ENCODE measurements at regions not wholly inside any gene's neighbourhood (a gene's known extent, or its start where the extent isn't known, plus 50 kb on each side); places are given as distances from the start of the nearest gene placed in this dataset.

DNA sequence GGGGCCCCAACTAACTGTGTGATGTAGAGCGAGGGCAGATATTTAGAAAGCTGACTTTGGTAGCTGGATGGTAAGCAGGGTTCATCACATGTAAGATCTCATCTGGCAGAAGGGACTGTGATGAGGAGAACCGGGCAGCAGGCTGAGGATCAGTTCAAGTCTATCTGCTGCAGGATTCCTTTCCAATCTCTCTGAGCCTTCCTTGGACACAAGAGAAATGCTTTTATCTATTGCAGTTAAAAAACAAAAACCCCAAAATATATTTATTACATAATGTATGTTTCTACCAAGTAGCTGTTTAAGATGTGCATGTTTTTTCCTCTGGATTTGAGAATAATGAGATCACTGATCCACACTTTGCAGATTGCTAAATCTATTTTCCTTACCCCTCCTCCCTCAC, 411.5 kb downstream of the RAP2B start:
- DNase-seq (no peak), ATAC-seq (no peak)
- H3K27ac ChIP-seq, result no peak overlapping the region
- no peak overlapping the region for H3K4me3 ChIP-seq
- no peaks in the 10 kb centered on the region for H3K9me3 ChIP-seq
- 69% methylated on average over 2 of the region's 2 CpGs for WGBS (ENCODE audit: insufficient coverage, low coverage, low lambda C conversion rate, missing lambda C conversion rate)
- no peak for TF ChIP-seq POLR2A (IDR thresholded peaks at IDR 0.05)
- TF ChIP-seq, protein P1, sequence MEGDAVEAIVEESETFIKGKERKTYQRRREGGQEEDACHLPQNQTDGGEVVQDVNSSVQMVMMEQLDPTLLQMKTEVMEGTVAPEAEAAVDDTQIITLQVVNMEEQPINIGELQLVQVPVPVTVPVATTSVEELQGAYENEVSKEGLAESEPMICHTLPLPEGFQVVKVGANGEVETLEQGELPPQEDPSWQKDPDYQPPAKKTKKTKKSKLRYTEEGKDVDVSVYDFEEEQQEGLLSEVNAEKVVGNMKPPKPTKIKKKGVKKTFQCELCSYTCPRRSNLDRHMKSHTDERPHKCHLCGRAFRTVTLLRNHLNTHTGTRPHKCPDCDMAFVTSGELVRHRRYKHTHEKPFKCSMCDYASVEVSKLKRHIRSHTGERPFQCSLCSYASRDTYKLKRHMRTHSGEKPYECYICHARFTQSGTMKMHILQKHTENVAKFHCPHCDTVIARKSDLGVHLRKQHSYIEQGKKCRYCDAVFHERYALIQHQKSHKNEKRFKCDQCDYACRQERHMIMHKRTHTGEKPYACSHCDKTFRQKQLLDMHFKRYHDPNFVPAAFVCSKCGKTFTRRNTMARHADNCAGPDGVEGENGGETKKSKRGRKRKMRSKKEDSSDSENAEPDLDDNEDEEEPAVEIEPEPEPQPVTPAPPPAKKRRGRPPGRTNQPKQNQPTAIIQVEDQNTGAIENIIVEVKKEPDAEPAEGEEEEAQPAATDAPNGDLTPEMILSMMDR (IDR thresholded peaks at IDR 0.05), result no peak
- intact Hi-C loops (cut with DNase I), result no loop called here
- H3K36me3 ChIP-seq, result no peaks in the 10 kb centered on the region
- no peaks in the 10 kb centered on the region for H3K4me1 ChIP-seq
- no peaks in the 10 kb centered on the region for H3K27me3 ChIP-seq

DNA sequence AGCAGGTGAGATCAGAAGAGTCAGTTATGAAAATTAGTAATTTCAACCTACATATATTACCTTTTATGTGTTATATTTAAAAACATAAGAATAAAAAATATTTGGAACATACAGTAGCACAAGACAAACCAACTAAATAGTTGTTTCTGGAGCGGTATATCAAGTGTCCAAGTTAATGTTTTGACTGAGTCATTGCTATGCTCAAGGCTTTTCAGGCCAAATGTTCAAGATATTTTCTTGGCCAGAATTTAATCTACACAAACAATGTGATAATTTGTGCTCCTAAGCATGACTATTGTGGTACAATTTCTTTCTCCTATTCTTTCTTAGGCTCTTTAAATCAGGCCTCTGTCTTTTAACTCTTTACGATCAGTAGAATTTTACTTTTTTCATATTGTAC, 412.4 kb downstream of the RAP2B start:
- no peak for ATAC-seq
- H3K36me3 ChIP-seq, result no peaks in the 10 kb centered on the region
- no peak overlapping the region for H3K4me3 ChIP-seq
- intact Hi-C loops (cut with DNase I), result no loop called here
- no peaks in the 10 kb centered on the region for H3K9me3 ChIP-seq
- no peak for DNase-seq
- no peaks in the 10 kb centered on the region for H3K27me3 ChIP-seq
- 88% methylated on average over 2 of the region's 2 CpGs for WGBS (ENCODE audit: insufficient coverage, low coverage, low lambda C conversion rate, missing lambda C conversion rate)
- TF ChIP-seq POLR2A (IDR thresholded peaks at IDR 0.05), result no peak
- H3K4me1 ChIP-seq, result no peaks in the 10 kb centered on the region
- H3K27ac ChIP-seq, result no peak overlapping the region

DNA sequence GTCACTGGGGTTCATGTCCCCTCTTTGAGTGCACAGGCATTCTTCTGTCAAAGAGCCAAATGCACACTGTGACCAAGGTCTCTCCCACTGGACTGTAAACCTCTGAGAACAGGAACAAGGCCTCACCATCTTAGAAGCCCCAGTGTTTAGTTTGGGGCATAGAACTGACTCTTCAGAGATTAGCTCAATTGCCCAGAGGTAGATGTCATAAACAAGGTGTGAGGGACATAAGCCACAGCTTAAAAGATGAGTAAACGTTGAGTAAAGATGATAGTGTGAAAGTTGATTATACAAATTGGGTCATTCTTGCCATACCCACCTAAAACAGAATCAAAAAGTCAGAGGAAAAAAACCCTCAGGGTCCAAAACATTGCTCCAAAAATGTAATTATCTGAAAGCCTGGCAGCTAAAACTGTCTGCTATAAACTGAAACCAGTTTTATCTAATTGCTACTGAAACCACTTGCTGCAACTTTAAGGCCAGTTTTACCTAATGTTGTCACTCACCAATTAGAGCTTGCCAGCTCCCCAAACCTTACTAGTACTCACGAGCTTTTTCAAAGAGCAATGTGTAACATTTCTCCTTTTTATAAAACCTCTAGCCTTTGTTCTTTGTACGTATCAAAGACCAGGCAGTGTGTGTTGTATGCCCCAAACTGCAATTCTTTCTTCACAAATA, 415.2 kb downstream of the RAP2B start:
- 37% methylated on average over 3 of the region's 3 CpGs for whole genome bisulfite sequencing (ENCODE audit: insufficient coverage, low coverage, low lambda C conversion rate, missing lambda C conversion rate)
- ATAC-seq (no peak), DNase-seq (no peak)
- H3K27me3 ChIP-seq, result no peaks in the 10 kb centered on the region
- no peaks in the 10 kb centered on the region for H3K36me3 ChIP-seq
- no peak overlapping the region for H3K27ac ChIP-seq
- no peaks in the 10 kb centered on the region for H3K9me3 ChIP-seq
- TF ChIP-seq POLR2A (IDR thresholded peaks at IDR 0.05), result no peak
- TF ChIP-seq, protein P1 (IDR thresholded peaks at IDR 0.05), result no peak
- H3K4me3 ChIP-seq, result no peak overlapping the region
- no peaks in the 10 kb centered on the region for H3K4me1 ChIP-seq
- intact Hi-C loops (cut with DNase I), result no loop called here

DNA sequence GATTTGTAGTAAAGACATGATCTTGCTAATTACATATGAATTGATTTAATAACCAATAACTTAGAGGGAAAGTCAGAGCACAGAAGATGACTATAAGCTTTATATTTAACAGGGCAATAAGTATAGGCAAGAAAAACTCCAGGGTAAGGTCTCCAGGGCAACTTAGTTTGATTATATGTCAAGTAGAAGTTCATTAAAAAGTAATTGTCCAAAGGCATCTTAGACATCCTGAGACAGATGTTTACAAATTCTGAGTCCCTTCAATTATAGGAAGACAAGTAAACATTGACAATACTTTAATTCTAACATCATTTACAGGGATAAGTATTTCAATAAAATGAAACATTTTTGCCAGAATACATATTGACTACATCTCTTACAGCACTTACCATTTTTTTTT, 416.0 kb downstream of the RAP2B start:
- no peak overlapping the region for H3K4me3 ChIP-seq
- no peak overlapping the region for H3K27ac ChIP-seq
- ATAC-seq, result no peak
- TF ChIP-seq POLR2A (IDR thresholded peaks at IDR 0.05), result no peak
- TF ChIP-seq, protein P1 (IDR thresholded peaks at IDR 0.05), result no peak
- no peak for DNase-seq
- H3K36me3 ChIP-seq, result no peaks in the 10 kb centered on the region
- H3K9me3 ChIP-seq, result no peaks in the 10 kb centered on the region
- H3K4me1 ChIP-seq, result no peaks in the 10 kb centered on the region
- no peaks in the 10 kb centered on the region for H3K27me3 ChIP-seq
- intact Hi-C loops (cut with DNase I), result no loop called here

DNA sequence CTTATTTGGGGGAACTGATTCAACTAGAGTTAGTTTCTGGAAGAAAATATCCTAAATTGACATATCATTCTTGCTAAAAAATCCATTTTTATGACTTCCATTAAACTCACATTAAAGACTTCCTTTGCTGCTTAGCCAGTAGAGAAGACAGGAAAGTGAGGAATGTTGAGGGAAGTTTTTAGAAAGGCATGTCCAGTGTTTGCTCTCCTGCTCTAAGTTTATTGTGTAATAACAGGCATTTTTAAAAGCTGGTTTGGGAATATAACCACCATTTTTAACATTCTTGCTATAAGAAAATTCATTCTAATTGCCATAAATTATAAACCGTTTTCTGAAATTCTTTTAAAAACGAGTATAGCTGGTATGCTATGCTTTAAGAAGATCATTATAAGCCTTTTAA, 428.0 kb downstream of the RAP2B start:
- DNase-seq (no peak), ATAC-seq (no peak)
- TF ChIP-seq POLR2A (IDR thresholded peaks at IDR 0.05), result no peak
- TF ChIP-seq, protein P1 (IDR thresholded peaks at IDR 0.05), result no peak
- Histone ChIP-seq H3K9me3 (no peaks in the 10 kb centered on the region), H3K4me1 (no peaks in the 10 kb centered on the region), H3K27ac (no peak overlapping the region), H3K27me3 (no peaks in the 10 kb centered on the region), H3K36me3 (no peaks in the 10 kb centered on the region), H3K4me3 (no peak overlapping the region)
- intact Hi-C loops (cut with DNase I), result no loop called here
- WGBS (ENCODE audit: insufficient coverage, low coverage, low lambda C conversion rate, missing lambda C conversion rate), result 59% methylated on average over 2 of the region's 2 CpGs
